Transverse colon (tissue), 4 donors: ENCODE measurements at regions not wholly inside any gene's neighbourhood (a gene's known extent, or its start where the extent isn't known, plus 50 kb on each side); places are given as distances from the start of the nearest gene placed in this dataset.

ENCODE experiments used
- CTCF ChIP-seq, 5 experiments: fragments of 200-600 bp in 3 of 5; fragments of 450-650 bp in 2 of 5; sonication (generic) in 3 of 5; IDR thresholded peaks; 1 replicate in 2 of 5; 2 replicates in 3 of 5; pipeline ENCODE4 v1.5.1; 2016 to 2017; ENCODE audit warnings: antibody characterized with exemption in 5 of 5, inconsistent platforms in 3 of 5, mild to moderate bottlenecking in 2 of 5, moderate library complexity in 1 of 5
- POLR2A ChIP-seq: fragments of 450-650 bp; IDR thresholded peaks from one replicate; pipeline ENCODE4 v1.6.1; 2016; ENCODE audit warnings: antibody characterized with exemption, mild to moderate bottlenecking, moderate library complexity
- POLR2AphosphoS5 ChIP-seq, 3 donors: sonication (generic); formaldehyde crosslinking; IDR thresholded peaks; one replicate each; pipeline ENCODE4 v1.6.1; 2016; ENCODE audit warnings: antibody characterized with exemption in 3 of 3

- TF ChIP-seq POLR2AphosphoS5 (IDR thresholded peaks at IDR 0.05) = no peak
- TF ChIP-seq CTCF (IDR thresholded peaks at IDR 0.05) = no peak
- no peak for TF ChIP-seq POLR2A
Observed at GRCh38 chr2:223529696-223530095, 72.5 kb downstream of the SCG2 start.
